K562 (cell line): ENCODE measurements at regions not wholly inside any gene's neighbourhood (a gene's known extent, or its start where the extent isn't known, plus 50 kb on each side); places are given as distances from the start of the nearest gene placed in this dataset.

Experiments
- ATAC-seq: fragments of 200-7000 bp; cut with Tn5 transposase; 3 replicates; pipeline ENCODE4 v1.9.1; 2020; ENCODE audit warnings: moderate library complexity
- BruUV-seq: library from RNA; stranded (reverse); fragments of 400-500 nt; replicated peaks from 2 replicates; lab custom pipeline; 2021; lab: Mats Ljungman, UMichigan
- CTCF ChIA-PET: fragments of 300-600 bp; formaldehyde crosslinking; extraction: SDS; loops from one replicate; lab custom pipeline; 2021; ENCODE audit warnings: low intra/inter-chr PET ratio; lab: Yijun Ruan, JAX
- POLR2A ChIA-PET: fragments of 300-600, 350-650 bp; sonication (Branson Sonifier 250); formaldehyde crosslinking; extraction: SDS; loops from one replicate; lab custom pipeline; 2021; ENCODE audit warnings: antibody characterized with exemption, inconsistent platforms; lab: Yijun Ruan, JAX
- DNase-seq, 4 experiments: peaks; one replicate each; pipeline versions ENCODE4 v3.0.0 to v3.0.0-alpha.2; 2011 to 2018; ENCODE audit warnings: low spot score in 3 of 4, mixed read lengths in 3 of 4; ENCODE audit errors: extremely low read depth in 1 of 4
- FAIRE-seq: peaks from 2 replicates; lab custom pipeline; 2011; peaks lifted over from hg19 to GRCh38; lab: Jason Lieb, UNC
- H2AFZ ChIP-seq: 2 replicates; pipeline ENCODE4 v1.6.0; 2011; ENCODE audit warnings: low read depth, low read length, control low read depth, inconsistent platforms
- H3K27ac ChIP-seq: fragments of 200-600 bp; 3 replicates; pipeline ENCODE4 v1.8.0; 2011; ENCODE audit warnings: low read depth, mild to moderate bottlenecking, control low read depth, inconsistent platforms, low read length, moderate library complexity, mixed read lengths; ENCODE audit errors: extremely low read depth
- H3K27me3 ChIP-seq, 2 experiments: fragments of 300-600 bp in 1 of 2; 2 replicates in 1 of 2; 3 replicates in 1 of 2; pipeline versions ENCODE4 v1.6.0 to v1.8.0; 2011; ENCODE audit warnings: inconsistent platforms in 2 of 2, low read length in 2 of 2, mild to moderate bottlenecking in 1 of 2, mixed read lengths in 1 of 2, moderate library complexity in 1 of 2; ENCODE audit not compliant: control insufficient read depth in 2 of 2, insufficient read depth in 2 of 2
- H3K36me3 ChIP-seq: fragments of 300-600 bp; 3 replicates; pipeline ENCODE4 v1.8.0; 2011; ENCODE audit warnings: mild to moderate bottlenecking, low read length, inconsistent platforms; ENCODE audit not compliant: control insufficient read depth, insufficient read depth
- H3K4me1 ChIP-seq, 2 experiments: fragments of 200-600 bp in 1 of 2; replicated peaks in 1 of 2; 2 replicates in 1 of 2; 3 replicates in 1 of 2; pipeline versions ENCODE4 v1.5.1 to v1.8.0; 2011; ENCODE audit warnings: inconsistent platforms in 2 of 2, low read length in 2 of 2, mild to moderate bottlenecking in 1 of 2, mixed read lengths in 1 of 2, moderate library complexity in 1 of 2; ENCODE audit not compliant: control insufficient read depth in 2 of 2, insufficient read depth in 2 of 2
- H3K4me2 ChIP-seq: 2 replicates; pipeline ENCODE4 v1.6.1; 2011; ENCODE audit warnings: low read length, control low read depth, inconsistent platforms, mixed read lengths; ENCODE audit not compliant: insufficient read depth
- H3K4me3 ChIP-seq: fragments of 200-600 bp; sonication (generic), shearing (Covaris generic); 2 replicates; pipeline ENCODE4 v1.5.1; 2016; ENCODE audit warnings: control low read depth, inconsistent platforms
- H3K79me2 ChIP-seq: fragments of 200-600 bp; 3 replicates; pipeline ENCODE4 v1.8.0; 2011; ENCODE audit warnings: low read length, inconsistent platforms; ENCODE audit not compliant: control insufficient read depth, insufficient read depth
- H3K9ac ChIP-seq, 2 experiments: 2 replicates each; pipeline versions ENCODE4 v1.6.0 to v1.6.1; 2011; ENCODE audit warnings: low read depth in 2 of 2, low read length in 2 of 2, control low read depth in 1 of 2, inconsistent platforms in 1 of 2, mild to moderate bottlenecking in 1 of 2, mixed read lengths in 1 of 2; ENCODE audit not compliant: insufficient read depth in 1 of 2
- H3K9me1 ChIP-seq: one replicate; pipeline ENCODE4 v1.6.0; 2011; ENCODE audit warnings: inconsistent platforms, mild to moderate bottlenecking, low read length, moderate library complexity; ENCODE audit not compliant: control insufficient read depth, insufficient read depth
- H3K9me3 ChIP-seq: replicated peaks from 2 replicates; pipeline ENCODE4 v1.5.1; 2011; ENCODE audit warnings: low read depth, low read length, inconsistent platforms; ENCODE audit not compliant: control insufficient read depth, insufficient read depth
- H4K20me1 ChIP-seq: replicated peaks from 2 replicates; pipeline ENCODE4 v1.6.1; 2011; ENCODE audit warnings: low read length, inconsistent platforms, mixed read lengths; ENCODE audit not compliant: control insufficient read depth, insufficient read depth
- ASH1L ChIP-seq: fragments of 450-650 bp; IDR thresholded peaks from 2 replicates; pipeline ENCODE4 v1.6.1; 2018; ENCODE audit warnings: borderline replicate concordance, mild to moderate bottlenecking, low read depth; ENCODE audit not compliant: partially characterized antibody
- E2F6 ChIP-seq, 2 experiments: IDR thresholded peaks; 2 replicates each; pipeline ENCODE4 v1.6.1; 2011; ENCODE audit warnings: borderline replicate concordance in 1 of 2, control low read depth in 1 of 2, low read depth in 1 of 2, low read length in 1 of 2, mild to moderate bottlenecking in 1 of 2, mixed read lengths in 1 of 2, moderate library complexity in 1 of 2; ENCODE audit not compliant: insufficient read depth in 1 of 2, insufficient read length in 1 of 2, poor library complexity in 1 of 2, severe bottlenecking in 1 of 2; ENCODE audit errors: extremely low read depth in 1 of 2
- ETV1 ChIP-seq: fragments of 450-650 bp; conservative IDR thresholded peaks from 2 replicates; pipeline ENCODE4 v1.6.1; 2016; ENCODE audit warnings: missing genetic modification characterization, control low read depth, low read depth, missing compliant biosample characterization
- MCM5 ChIP-seq: fragments of 450-650 bp; IDR thresholded peaks from 2 replicates; pipeline ENCODE4 v1.6.1; 2016; ENCODE audit warnings: low read depth
- MED1 ChIP-seq: sonication (generic); formaldehyde crosslinking; IDR thresholded peaks from 2 replicates; pipeline ENCODE4 v1.8.1; 2023; ENCODE audit warnings: missing genetic modification reagents, borderline replicate concordance
- NFE2 ChIP-seq: IDR thresholded peaks from 2 replicates; pipeline ENCODE4 v1.6.1; 2014; ENCODE audit warnings: antibody characterized with exemption, low read depth
- SMARCA4 ChIP-seq: fragments of 450-650 bp; IDR thresholded peaks from 2 replicates; pipeline ENCODE4 v1.6.1; 2016
- WHSC1 ChIP-seq: IDR thresholded peaks from one replicate; pipeline ENCODE4 v1.6.1; 2012; ENCODE audit warnings: low read length, control low read depth, inconsistent platforms
- ZC3H11A ChIP-seq: IDR thresholded peaks from 2 replicates; pipeline ENCODE4 v1.6.1; 2012; ENCODE audit warnings: low read depth, low read length, improper control_type of control experiment
- ZNF695 ChIP-seq: fragments of 450-650 bp; formaldehyde crosslinking; IDR thresholded peaks from 2 replicates; pipeline ENCODE4 v1.4.0; 2020; ENCODE audit warnings: mild to moderate bottlenecking, moderate library complexity
- WGBS: fragments of 100-300 bp; shearing (Covaris generic); methylation state at CpG from one replicate; pipeline ENCODE4 v1.1.6; 2016; ENCODE audit warnings: low coverage, mixed read lengths; ENCODE audit not compliant: insufficient coverage; ENCODE audit errors: missing lambda C conversion rate; 5-methylcytosine and 5-hydroxymethylcytosine counted together
- in situ Hi-C: fragments of 300-500 bp; cut with MboI; formaldehyde crosslinking; loops from 4 replicates; pipeline ENCODE4 v1.15.0; 2018; ENCODE audit warnings: inconsistent platforms, mixed read lengths
- intact Hi-C: fragments of 100-400 bp; cut with micrococcal nuclease; formaldehyde crosslinking; loops from 2 replicates; pipeline ENCODE4 v1.14.2; 2022

- BruUV-seq = no TSS peak
- TF ChIP-seq WHSC1 = no peak
Measured at GRCh38 chr9:116090030-116090770, 63.4 kb upstream of the PAPPA start.

DNA sequence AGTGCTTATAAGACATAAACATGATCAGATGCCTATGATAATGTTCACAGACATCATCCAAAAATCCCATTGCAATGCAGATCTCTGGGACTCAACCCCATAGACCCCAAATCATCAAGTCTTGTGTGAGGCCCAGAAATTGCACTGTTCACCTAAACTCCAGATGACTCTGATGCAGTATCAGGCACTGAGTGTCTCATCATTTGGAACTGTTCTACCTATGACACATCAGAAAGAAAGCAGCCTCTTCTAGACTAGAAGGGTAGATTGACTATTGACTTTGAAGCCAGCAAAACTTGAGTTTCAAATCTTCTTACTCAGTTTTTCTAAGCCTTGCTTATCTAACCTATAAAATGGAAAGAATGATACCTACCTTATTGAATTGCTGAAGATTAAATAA lies 58.7 kb upstream of the PAPPA start:
- Histone ChIP-seq H3K9me1 (no peaks in the 10 kb centered on the region), H3K9ac (no peak overlapping the region), H3K27me3 (no peaks in the 10 kb centered on the region), H3K36me3 (no peaks in the 10 kb centered on the region), H3K4me2 (no peak overlapping the region), H3K9me3 (no peaks in the 10 kb centered on the region), H3K4me3 (no peak overlapping the region), H4K20me1 (no peaks in the 10 kb centered on the region), H3K4me1 (no peaks in the 10 kb centered on the region), H2AFZ (no peak overlapping the region)
- ATAC-seq (no peak), FAIRE-seq (no peak), DNase-seq (no peak)
- ChIA-PET CTCF (no interaction called here), POLR2A (no interaction called here)
- in situ Hi-C loops = no loop called here
- intact Hi-C loops = no loop called here
- no TSS peak for BruUV-seq
- no peak for TF ChIP-seq NFE2
- no peak for TF ChIP-seq MCM5
- TF ChIP-seq ZNF695 = no peak
- TF ChIP-seq ETV1 (tag) = no peak
- TF ChIP-seq MED1 = no peak
- TF ChIP-seq SMARCA4 = no peak
- TF ChIP-seq E2F6 (IDR thresholded peaks at IDR 0.05; ENCODE audit: borderline replicate concordance in 1 of 2, extremely low read depth in 1 of 2, insufficient read depth in 1 of 2, insufficient read length in 1 of 2, low read depth in 1 of 2, low read length in 1 of 2, poor library complexity in 1 of 2, severe bottlenecking in 1 of 2) = no peak
- no peak for TF ChIP-seq ZC3H11A
- TF ChIP-seq ASH1L = no peak
- TF ChIP-seq, all 486 proteins: peak for 0
- Histone ChIP-seq H3K79me2 (no peaks in the 10 kb centered on the region), H3K27ac (no peak overlapping the region)

More at GRCh38 chr9:116090030-116090770, 63.4 kb upstream of the PAPPA start:
- Histone ChIP-seq H3K79me2 (no peaks in the 10 kb centered on the region), H3K9me3 (no peaks in the 10 kb centered on the region), H4K20me1 (no peaks in the 10 kb centered on the region), H3K9me1 (no peaks in the 10 kb centered on the region), H3K4me1 (no peaks in the 10 kb centered on the region), H3K27me3 (no peaks in the 10 kb centered on the region), H3K9ac (no peak overlapping the region), H3K27ac (no peak overlapping the region), H3K4me2 (no peak overlapping the region), H3K4me3 (no peak overlapping the region), H2AFZ (no peak overlapping the region), H3K36me3 (no peaks in the 10 kb centered on the region)
- 0% methylated on average over 1 of the region's 1 CpG for whole genome bisulfite sequencing
- ChIA-PET POLR2A (no interaction called here), CTCF (no interaction called here)
- DNase-seq (no peak), ATAC-seq (no peak), FAIRE-seq (no peak)
- in situ Hi-C loops (no loop called here), intact Hi-C loops (no loop called here)
